T-cell (primary cell): ENCODE measurements at regions not wholly inside any gene's neighbourhood (a gene's known extent, or its start where the extent isn't known, plus 50 kb on each side); places are given as distances from the start of the nearest gene placed in this dataset.
"Not testable (repeated sequence)": the region's sequence is repeated elsewhere in the genome, so short reads cannot be mapped to it uniquely, and the experiment has no call there.

ENCODE experiments used
- ATAC-seq, 4 experiments: fragments of 200-7000 bp in 3 of 4; fragments of 150-1000 bp in 1 of 4; cut with Tn5 transposase; replicated peaks in 1 of 4; 1 replicate in 3 of 4; 2 replicates in 1 of 4; pipeline ENCODE4 v1.10.0; 2021; ENCODE audit warnings: moderate library complexity in 3 of 4, mild to moderate bottlenecking in 2 of 4, moderate number of reproducible peaks in 1 of 4
- CTCF ChIA-PET, 2 donors: fragments of 300-600 bp; sonication (Branson Sonifier 250); formaldehyde crosslinking; loops; one replicate each; lab custom pipeline; 2022; ENCODE audit warnings: antibody characterized with exemption in 2 of 2; lab: Charles Lee
- POLR2A ChIA-PET, 2 donors: fragments of 300-600 bp; sonication (Branson Sonifier 250); formaldehyde crosslinking; loops; one replicate each; lab custom pipeline; 2022; ENCODE audit warnings: antibody characterized with exemption in 2 of 2; lab: Charles Lee
- DNase-seq, 35 experiments: peaks; one replicate each; pipeline versions ENCODE4 v3.0.0 to v3.0.0-alpha.2; 2013 to 2023
- H3K27ac ChIP-seq: one replicate; pipeline ENCODE4 v1.5.1; 2013; ENCODE audit warnings: low read length
- H3K27me3 ChIP-seq, 2 experiments: replicated peaks in 1 of 2; 1 replicate in 1 of 2; 2 replicates in 1 of 2; pipeline versions ENCODE4 v1.6.1 to v1.7.0; 2013; ENCODE audit warnings: low read length in 1 of 2, mixed read lengths in 1 of 2; ENCODE audit not compliant: control insufficient read depth in 2 of 2, insufficient read depth in 2 of 2; ENCODE audit errors: extremely low read depth in 1 of 2
- H3K36me3 ChIP-seq, 2 donors: 1 replicate in 1 of 2; 2 replicates in 1 of 2; pipeline versions ENCODE4 v1.6.1 to v1.7.0; 2013; ENCODE audit warnings: low read length in 1 of 2; ENCODE audit not compliant: control insufficient read depth in 2 of 2, insufficient read depth in 1 of 2; ENCODE audit errors: extremely low read depth in 1 of 2
- H3K4me1 ChIP-seq, 2 experiments: 1 replicate in 1 of 2; 2 replicates in 1 of 2; pipeline versions ENCODE4 v1.6.1 to v1.7.0; 2013; ENCODE audit warnings: low read length in 2 of 2, mixed read lengths in 1 of 2; ENCODE audit not compliant: insufficient read depth in 2 of 2, control insufficient read depth in 1 of 2; ENCODE audit errors: extremely low read depth in 1 of 2
- H3K4me3 ChIP-seq, 2 donors: 1 replicate in 1 of 2; 2 replicates in 1 of 2; pipeline versions ENCODE4 v1.5.1 to v1.7.0; 2013; ENCODE audit warnings: mild to moderate bottlenecking in 2 of 2, low read length in 1 of 2, moderate library complexity in 1 of 2; ENCODE audit not compliant: control insufficient read depth in 1 of 2; ENCODE audit errors: extremely low read depth in 1 of 2
- H3K9me3 ChIP-seq: 2 replicates; pipeline ENCODE4 v1.7.0; 2013
- H3K27ac Mint-ChIP-seq, 2 donors: one replicate each; pipeline ENCODE4 v1.8.0; 2020 to 2021; ENCODE audit warnings: mild to moderate bottlenecking in 2 of 2, mixed read lengths in 2 of 2
- H3K27me3 Mint-ChIP-seq, 2 donors: one replicate each; pipeline ENCODE4 v1.8.0; 2021 to 2022; ENCODE audit warnings: mixed read lengths in 2 of 2
- H3K36me3 Mint-ChIP-seq: one replicate; pipeline ENCODE4 v1.8.0; 2021; ENCODE audit warnings: mixed read lengths
- H3K4me1 Mint-ChIP-seq, 3 donors: one replicate each; pipeline ENCODE4 v1.8.0; 2020 to 2022; ENCODE audit warnings: mixed read lengths in 3 of 3, mild to moderate bottlenecking in 1 of 3
- H3K4me3 Mint-ChIP-seq, 3 donors: one replicate each; pipeline ENCODE4 v1.8.0; 2020 to 2022; ENCODE audit warnings: mild to moderate bottlenecking in 3 of 3, mixed read lengths in 3 of 3, moderate library complexity in 3 of 3
- H3K9me3 Mint-ChIP-seq, 3 donors: one replicate each; pipeline ENCODE4 v1.8.0; 2020 to 2022; ENCODE audit warnings: mixed read lengths in 3 of 3
- WGBS: methylation state at CpG from one replicate; pipeline ENCODE4 v1.1.5; 2013; ENCODE audit warnings: missing lambda C conversion rate; ENCODE audit not compliant: insufficient coverage; 5-methylcytosine and 5-hydroxymethylcytosine counted together

DNA sequence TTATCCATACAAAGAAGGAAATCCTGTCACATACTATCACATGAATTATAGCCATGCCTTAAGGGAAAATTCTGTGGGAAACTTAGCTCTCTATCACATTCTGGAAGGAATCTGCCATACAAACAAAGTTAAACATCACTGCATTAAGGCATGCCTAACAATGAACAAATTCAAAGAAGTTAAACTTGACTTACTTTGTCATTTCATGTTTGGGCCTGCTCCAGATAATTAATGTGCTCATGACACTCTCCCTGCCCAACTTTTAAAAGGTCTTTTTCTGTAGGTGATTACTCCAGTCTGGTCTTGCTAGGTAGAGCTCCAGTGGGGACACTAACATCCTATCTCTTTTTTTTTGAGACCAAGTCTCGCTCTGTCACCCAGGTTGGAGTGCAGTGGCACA is 230.5 kb downstream of the AEBP2 start:
- ATAC-seq, result no peak
- H3K36me3 ChIP-seq, result no peaks in the 10 kb centered on the region
- Mint-ChIP-seq H3K27me3 (no peaks in the 10 kb centered on the region), H3K4me1 (no peaks in the 10 kb centered on the region), H3K27ac (no peak overlapping the region), H3K4me3 (no peak overlapping the region), H3K9me3 (no peaks in the 10 kb centered on the region), H3K36me3 (no peaks in the 10 kb centered on the region)
- DNase-seq, result no peak
- ChIA-PET CTCF (no interaction called here), POLR2A (no interaction called here)
- no peaks in the 10 kb centered on the region for H3K4me1 ChIP-seq
- H3K27me3 ChIP-seq, result no peaks in the 10 kb centered on the region
- H3K4me3 ChIP-seq, result no peak overlapping the region
- no peaks in the 10 kb centered on the region for H3K9me3 ChIP-seq
- no peak overlapping the region for H3K27ac ChIP-seq
- 100% methylated on average over 1 of the region's 1 CpG for WGBS

DNA sequence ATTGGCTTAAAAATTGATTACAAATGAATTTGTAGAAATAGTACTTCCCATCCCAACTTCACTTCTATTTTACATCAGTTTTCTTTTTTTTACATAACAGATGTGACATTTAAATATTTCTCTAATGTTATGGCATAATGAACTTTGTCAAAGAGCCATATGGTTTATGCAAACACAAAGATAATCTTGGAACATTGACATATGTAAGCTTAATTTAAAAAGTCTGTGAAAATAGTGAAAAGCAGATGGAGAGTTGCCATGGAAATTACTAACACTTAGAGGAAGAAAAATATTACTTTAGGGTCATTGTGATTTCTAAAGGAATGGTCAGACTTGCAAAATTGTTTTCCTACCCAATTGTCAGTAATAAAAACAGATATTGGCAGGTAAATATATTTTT is 232.4 kb downstream of the AEBP2 start:
- H3K4me1 ChIP-seq, result no peaks in the 10 kb centered on the region
- no peaks in the 10 kb centered on the region for H3K4me1 Mint-ChIP-seq
- no peaks in the 10 kb centered on the region for H3K36me3 ChIP-seq
- DNase-seq (no peak), ATAC-seq (no peak)
- no peak overlapping the region for H3K4me3 Mint-ChIP-seq
- no peak overlapping the region for H3K4me3 ChIP-seq
- CTCF ChIA-PET, result no interaction called here
- no peaks in the 10 kb centered on the region for H3K27me3 ChIP-seq
- H3K9me3 Mint-ChIP-seq, result peaks cover 0 to 2% (median 0%) of the 10 kb centered on the region in 3 donors
- no peaks in the 10 kb centered on the region for H3K9me3 ChIP-seq
- H3K27ac ChIP-seq, result no peak overlapping the region
- no peak overlapping the region for H3K27ac Mint-ChIP-seq
- H3K27me3 Mint-ChIP-seq, result no peaks in the 10 kb centered on the region
- POLR2A ChIA-PET, result no interaction called here
- H3K36me3 Mint-ChIP-seq, result peaks cover 2% of the 10 kb centered on the region

DNA sequence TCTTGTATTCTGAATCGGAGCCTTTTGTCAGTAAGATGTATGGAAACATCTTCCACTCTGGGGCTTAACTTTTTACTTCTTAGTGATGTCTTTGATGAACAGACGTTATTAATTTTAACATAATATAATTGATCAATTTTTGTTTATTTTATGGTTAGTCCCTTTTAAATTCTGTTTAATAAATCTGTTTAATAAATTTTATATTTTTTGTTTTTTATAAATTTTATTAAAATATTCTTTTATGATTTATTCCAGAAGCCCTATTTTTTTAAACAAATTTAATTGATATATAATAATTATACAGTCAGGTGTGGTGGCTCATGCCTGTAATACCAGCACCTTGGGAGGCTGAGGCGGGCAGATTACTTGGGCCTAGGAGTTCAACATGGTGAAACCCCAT is 235.1 kb downstream of the AEBP2 start:
- Mint-ChIP-seq H3K27me3 (no peaks in the 10 kb centered on the region), H3K4me3 (no peak overlapping the region)

DNA sequence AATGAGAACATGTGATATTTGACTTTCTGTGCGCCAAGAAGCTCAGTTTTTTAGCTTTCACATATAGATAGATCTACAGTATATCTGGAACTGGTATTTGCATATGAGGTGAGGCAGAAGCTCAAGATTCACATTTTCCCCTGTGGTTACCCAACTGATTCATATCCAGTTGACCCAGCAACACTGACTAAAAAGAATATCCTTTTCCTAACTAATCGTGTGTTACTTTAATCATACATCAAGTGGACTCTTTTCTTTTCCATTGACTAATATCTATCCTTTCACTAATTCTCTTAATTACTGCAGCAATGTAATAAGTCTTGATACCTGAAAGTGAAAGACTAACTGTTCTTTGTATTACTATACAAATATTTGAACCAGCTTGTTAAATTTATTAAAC is 236.1 kb downstream of the AEBP2 start:
- Histone ChIP-seq H3K27me3 (no peaks in the 10 kb centered on the region), H3K27ac (no peak overlapping the region), H3K4me3 (no peak overlapping the region), H3K9me3 (no peaks in the 10 kb centered on the region), H3K4me1 (no peaks in the 10 kb centered on the region), H3K36me3 (no peaks in the 10 kb centered on the region)
- CTCF ChIA-PET, result no interaction called here
- H3K4me1 Mint-ChIP-seq, result peaks cover 19 to 32% (median 32%) of the 10 kb centered on the region in 3 donors
- peaks cover 17% of the 10 kb centered on the region for H3K36me3 Mint-ChIP-seq
- no peak overlapping the region for H3K4me3 Mint-ChIP-seq
- no peak for ATAC-seq
- POLR2A ChIA-PET, result interaction anchor here in 1 of 2 donors (0.6 kb wide), 1 partner anchor 244 kb away, joined by 3 read pairs; no protein-coding TSS in a partner anchor
- H3K9me3 Mint-ChIP-seq, result peaks cover 4 to 24% (median 6%) of the 10 kb centered on the region in 3 donors
- no peak for DNase-seq
- H3K27ac Mint-ChIP-seq, result no peak overlapping the region
- WGBS, result no CpG with 5 or more reads among the region's 2 CpGs
- no peaks in the 10 kb centered on the region for H3K27me3 Mint-ChIP-seq

More for the DNA sequence above, 235.1 kb downstream of the AEBP2 start:
- no peaks in the 10 kb centered on the region for H3K36me3 ChIP-seq
- no peaks in the 10 kb centered on the region for H3K4me1 ChIP-seq
- WGBS, result no CpG with 5 or more reads among the region's 3 CpGs
- ChIA-PET CTCF (no interaction called here), POLR2A (no interaction called here)
- Mint-ChIP-seq H3K9me3 (peaks cover 0 to 14% (median 6%) of the 10 kb centered on the region in 3 donors), H3K36me3 (peaks cover 10% of the 10 kb centered on the region), H3K4me1 (peaks cover 17 to 23% (median 22%) of the 10 kb centered on the region in 3 donors), H3K27ac (no peak overlapping the region)
- H3K27me3 ChIP-seq, result no peaks in the 10 kb centered on the region
- ATAC-seq, result no peak
- H3K27ac ChIP-seq, result no peak overlapping the region
- no peaks in the 10 kb centered on the region for H3K9me3 ChIP-seq
- no peak overlapping the region for H3K4me3 ChIP-seq
- no peak for DNase-seq

DNA sequence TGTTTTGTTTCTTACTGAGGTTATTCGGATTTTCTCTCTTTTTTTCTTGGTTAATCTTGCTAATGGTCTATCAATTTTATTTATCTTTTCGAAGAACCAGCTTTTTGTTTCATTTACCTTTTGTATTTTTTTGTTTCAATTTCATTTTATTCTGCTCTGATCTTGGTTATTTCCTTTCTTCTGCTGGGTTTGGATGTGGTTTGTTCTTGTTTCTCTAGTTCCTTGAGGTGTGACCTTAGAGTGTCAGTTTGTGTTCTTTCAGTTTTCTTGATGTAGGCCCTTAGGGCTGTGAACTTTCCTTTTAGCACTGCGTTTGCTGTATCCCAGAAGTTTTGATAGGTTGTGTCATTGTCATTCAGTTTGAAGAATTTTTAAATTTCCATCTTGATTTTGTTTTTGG is 239.2 kb downstream of the AEBP2 start:
- H3K4me3 Mint-ChIP-seq, result peak overlapping the region; percentile 42 to 68 (median 65)
- H3K4me1 ChIP-seq, H3K36me3 ChIP-seq, CTCF ChIA-PET, H3K9me3 ChIP-seq, H3K27me3 ChIP-seq, H3K27me3 Mint-ChIP-seq: not testable (repeated sequence)
- H3K4me3 ChIP-seq, result peak overlapping the region in 1 of 2 donors; percentile 26
- peaks cover 17% of the 10 kb centered on the region for H3K36me3 Mint-ChIP-seq
- peaks cover 4 to 26% (median 6%) of the 10 kb centered on the region in 3 donors for H3K9me3 Mint-ChIP-seq
- POLR2A ChIA-PET, result interaction anchor here in 1 of 2 donors (0.7 kb wide), 1 partner anchor 1980 kb away, joined by 3 read pairs; no protein-coding TSS in a partner anchor
- H3K4me1 Mint-ChIP-seq, result peaks cover 25 to 44% (median 42%) of the 10 kb centered on the region in 3 donors
- H3K27ac Mint-ChIP-seq, result peak overlapping the region; percentile 92 to 97
- DNase-seq (peak in 3 of 35 experiments; percentile 0 to 53 (median 9)), ATAC-seq (peak in 1 of 4 experiments; percentile 58)
- H3K27ac ChIP-seq, result peak overlapping the region; percentile 84
- WGBS, result 20% methylated on average over 1 of the region's 3 CpGs

DNA sequence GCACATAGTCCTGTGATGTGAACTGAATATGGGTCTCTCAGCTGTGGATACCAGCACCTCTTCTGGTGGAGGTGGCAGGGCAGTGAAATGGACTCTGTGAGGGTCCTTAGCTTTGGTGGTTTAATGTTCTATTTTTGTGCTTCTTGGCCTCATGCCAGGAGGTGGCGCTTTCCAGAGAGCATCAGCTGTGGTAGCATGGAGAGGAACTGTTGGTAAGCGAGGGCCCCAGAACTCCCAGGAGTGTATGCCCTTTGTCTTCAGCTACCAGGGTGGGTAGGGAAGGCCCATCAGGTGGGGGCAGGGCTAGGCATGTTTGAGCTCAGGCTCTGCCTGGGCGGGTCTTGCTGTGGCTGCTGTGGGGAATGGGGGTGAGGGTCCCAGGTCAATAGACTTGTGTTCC is 241.7 kb downstream of the AEBP2 start:
- H3K27ac ChIP-seq, result no peak overlapping the region
- Mint-ChIP-seq H3K36me3 (peaks cover 17% of the 10 kb centered on the region), H3K27me3 (no peaks in the 10 kb centered on the region), H3K4me1 (peaks cover 25 to 45% (median 44%) of the 10 kb centered on the region in 3 donors), H3K27ac (peak overlapping the region; percentile 24 to 28), H3K4me3 (no peak overlapping the region), H3K9me3 (peaks cover 4 to 26% (median 6%) of the 10 kb centered on the region in 3 donors)
- ChIA-PET CTCF (no interaction called here), POLR2A (no interaction called here)
- no peaks in the 10 kb centered on the region for H3K9me3 ChIP-seq
- ATAC-seq, result no peak
- no peaks in the 10 kb centered on the region for H3K36me3 ChIP-seq
- no peak for DNase-seq
- H3K4me1 ChIP-seq, result peaks cover 0 to 6% of the 10 kb centered on the region in 2 experiments
- 90% methylated on average over 2 of the region's 3 CpGs for WGBS
- no peaks in the 10 kb centered on the region for H3K27me3 ChIP-seq
- H3K4me3 ChIP-seq, result no peak overlapping the region
